Muscle layer of colon (tissue), 2 donors: ENCODE measurements at regions not wholly inside any gene's neighbourhood (a gene's known extent, or its start where the extent isn't known, plus 50 kb on each side); places are given as distances from the start of the nearest gene placed in this dataset.

Source experiments
- H3K27ac ChIP-seq: one replicate; pipeline ENCODE4 v1.7.0; 2013; ENCODE audit warnings: low read depth, mild to moderate bottlenecking, low read length, moderate library complexity
- H3K27me3 ChIP-seq, 2 donors: one replicate each; pipeline ENCODE4 v1.7.0; 2013; ENCODE audit warnings: low read length in 2 of 2, mild to moderate bottlenecking in 2 of 2; ENCODE audit not compliant: insufficient read depth in 2 of 2, control insufficient read depth in 1 of 2
- H3K36me3 ChIP-seq: one replicate; pipeline ENCODE4 v1.7.0; 2013; ENCODE audit warnings: mild to moderate bottlenecking, low read length; ENCODE audit not compliant: insufficient read depth
- H3K4me1 ChIP-seq: one replicate; pipeline ENCODE4 v1.7.0; 2013; ENCODE audit warnings: mild to moderate bottlenecking, low read length; ENCODE audit not compliant: insufficient read depth
- H3K4me3 ChIP-seq, 2 donors: one replicate each; pipeline ENCODE4 v1.7.0; 2013; ENCODE audit warnings: low read length in 2 of 2, low read depth in 1 of 2, mild to moderate bottlenecking in 1 of 2, moderate library complexity in 1 of 2
- H3K9ac ChIP-seq: one replicate; pipeline ENCODE4 v1.7.0; 2013; ENCODE audit warnings: low read length
- H3K9me3 ChIP-seq: one replicate; pipeline ENCODE4 v1.7.0; 2013; ENCODE audit warnings: mild to moderate bottlenecking, low read length
- donor health status: abdominal sarcoma.
- donor health status: Adenocarcinoma of cecum.

GRCh38 chr17:70825321-70826125, 656.2 kb downstream of the KCNJ2 start:
- Histone ChIP-seq H3K4me3 (no peak overlapping the region), H3K27me3 (no peaks in the 10 kb centered on the region), H3K27ac (no peak overlapping the region), H3K4me1 (no peaks in the 10 kb centered on the region), H3K36me3 (no peaks in the 10 kb centered on the region), H3K9ac (no peak overlapping the region), H3K9me3 (no peaks in the 10 kb centered on the region)

- no peaks in the 10 kb centered on the region for H3K27me3 ChIP-seq
Observed at GRCh38 chr17:70829876-70830275, 660.5 kb downstream of the KCNJ2 start.

GRCh38 chr17:70834039-70834438, 664.7 kb downstream of the KCNJ2 start:
- no peaks in the 10 kb centered on the region for H3K9me3 ChIP-seq
- H3K27me3 ChIP-seq = no peaks in the 10 kb centered on the region
- no peak overlapping the region for H3K9ac ChIP-seq
- no peak overlapping the region for H3K4me3 ChIP-seq
- no peak overlapping the region for H3K27ac ChIP-seq
- no peaks in the 10 kb centered on the region for H3K4me1 ChIP-seq
- H3K36me3 ChIP-seq = no peaks in the 10 kb centered on the region

More at GRCh38 chr17:70829876-70830275, 660.5 kb downstream of the KCNJ2 start:
- Histone ChIP-seq H3K36me3 (no peaks in the 10 kb centered on the region), H3K27ac (no peak overlapping the region), H3K4me1 (no peaks in the 10 kb centered on the region), H3K9me3 (no peaks in the 10 kb centered on the region), H3K4me3 (no peak overlapping the region), H3K9ac (no peak overlapping the region)

- no peak overlapping the region for H3K4me3 ChIP-seq
- H3K27me3 ChIP-seq = no peaks in the 10 kb centered on the region
- no peak overlapping the region for H3K27ac ChIP-seq
- H3K36me3 ChIP-seq = no peaks in the 10 kb centered on the region
- no peak overlapping the region for H3K9ac ChIP-seq
- H3K9me3 ChIP-seq = no peaks in the 10 kb centered on the region
- H3K4me1 ChIP-seq = no peaks in the 10 kb centered on the region
Observed at GRCh38 chr17:70848785-70849184, 679.5 kb downstream of the KCNJ2 start.

GRCh38 chr17:70855401-70856054, 686.2 kb downstream of the KCNJ2 start:
- H3K9ac ChIP-seq = no peak overlapping the region
- H3K27ac ChIP-seq = no peak overlapping the region
- H3K27me3 ChIP-seq = no peaks in the 10 kb centered on the region
- H3K36me3 ChIP-seq = no peaks in the 10 kb centered on the region
- no peaks in the 10 kb centered on the region for H3K9me3 ChIP-seq
- no peaks in the 10 kb centered on the region for H3K4me1 ChIP-seq
- H3K4me3 ChIP-seq = no peak overlapping the region

GRCh38 chr17:70857351-70857750, 688.0 kb downstream of the KCNJ2 start:
- Histone ChIP-seq H3K9ac (no peak overlapping the region), H3K4me1 (no peaks in the 10 kb centered on the region), H3K4me3 (no peak overlapping the region), H3K27ac (no peak overlapping the region), H3K9me3 (no peaks in the 10 kb centered on the region), H3K36me3 (no peaks in the 10 kb centered on the region), H3K27me3 (no peaks in the 10 kb centered on the region)

- H3K9me3 ChIP-seq = no peaks in the 10 kb centered on the region
- no peaks in the 10 kb centered on the region for H3K36me3 ChIP-seq
- no peak overlapping the region for H3K9ac ChIP-seq
- no peaks in the 10 kb centered on the region for H3K27me3 ChIP-seq
- no peak overlapping the region for H3K4me3 ChIP-seq
- no peak overlapping the region for H3K27ac ChIP-seq
- H3K4me1 ChIP-seq = no peaks in the 10 kb centered on the region
Observed at GRCh38 chr17:70859829-70860228, 690.5 kb downstream of the KCNJ2 start.

GRCh38 chr17:70862295-70862694, 693.0 kb downstream of the KCNJ2 start:
- no peaks in the 10 kb centered on the region for H3K9me3 ChIP-seq
- no peak overlapping the region for H3K9ac ChIP-seq
- no peak overlapping the region for H3K4me3 ChIP-seq
- H3K4me1 ChIP-seq = no peaks in the 10 kb centered on the region
- no peaks in the 10 kb centered on the region for H3K27me3 ChIP-seq
- no peaks in the 10 kb centered on the region for H3K36me3 ChIP-seq
- no peak overlapping the region for H3K27ac ChIP-seq

GRCh38 chr17:70863436-70864248, 694.3 kb downstream of the KCNJ2 start:
- H3K27me3 ChIP-seq = no peaks in the 10 kb centered on the region
- no peaks in the 10 kb centered on the region for H3K36me3 ChIP-seq
- H3K27ac ChIP-seq = no peak overlapping the region
- no peaks in the 10 kb centered on the region for H3K9me3 ChIP-seq
- H3K4me1 ChIP-seq = no peaks in the 10 kb centered on the region
- no peak overlapping the region for H3K9ac ChIP-seq
- H3K4me3 ChIP-seq = no peak overlapping the region

GRCh38 chr17:70865993-70866804, 696.9 kb downstream of the KCNJ2 start:
- Histone ChIP-seq H3K4me1 (no peaks in the 10 kb centered on the region), H3K4me3 (no peak overlapping the region), H3K27me3 (no peaks in the 10 kb centered on the region), H3K36me3 (no peaks in the 10 kb centered on the region), H3K9ac (no peak overlapping the region), H3K9me3 (no peaks in the 10 kb centered on the region), H3K27ac (no peak overlapping the region)

- H3K9me3 ChIP-seq = no peaks in the 10 kb centered on the region
- H3K27ac ChIP-seq = no peak overlapping the region
- no peak overlapping the region for H3K4me3 ChIP-seq
- no peaks in the 10 kb centered on the region for H3K27me3 ChIP-seq
- H3K4me1 ChIP-seq = no peaks in the 10 kb centered on the region
- H3K36me3 ChIP-seq = no peaks in the 10 kb centered on the region
- H3K9ac ChIP-seq = no peak overlapping the region
Observed at GRCh38 chr17:70868149-70868548, 698.8 kb downstream of the KCNJ2 start.
